Fibroblast of skin of scalp (primary cell): ENCODE measurements at regions not wholly inside any gene's neighbourhood (a gene's known extent, or its start where the extent isn't known, plus 50 kb on each side); places are given as distances from the start of the nearest gene placed in this dataset.
"Not testable (repeated sequence)": the region's sequence is repeated elsewhere in the genome, so short reads cannot be mapped to it uniquely, and the experiment has no call there.

Experiments used
- DNase-seq: peaks from one replicate; pipeline ENCODE4 v3.0.0-alpha.2; 2013

- DNase-seq, result no peak
Observed at GRCh38 chr9:84511651-84512050, 157.9 kb upstream of the NTRK2 start.

GRCh38 chr9:84512493-84512892, 157.0 kb upstream of the NTRK2 start:
- no peak for DNase-seq

GRCh38 chr9:84513473-84513872, 156.1 kb upstream of the NTRK2 start:
- DNase-seq, result no peak

GRCh38 chr9:84513979-84514378, 155.6 kb upstream of the NTRK2 start:
- DNase-seq, result no peak

- no peak for DNase-seq
Observed at GRCh38 chr9:84514421-84514820, 155.1 kb upstream of the NTRK2 start.

GRCh38 chr9:84517026-84517425, 152.5 kb upstream of the NTRK2 start:
- no peak for DNase-seq

GRCh38 chr9:84519413-84519812, 150.1 kb upstream of the NTRK2 start:
- DNase-seq, result no peak

GRCh38 chr9:84521208-84521607, 148.3 kb upstream of the NTRK2 start:
- DNase-seq, result no peak

GRCh38 chr9:84526211-84526610, 143.3 kb upstream of the NTRK2 start:
- DNase-seq, result not testable (repeated sequence)

GRCh38 chr9:84527060-84527720, 142.3 kb upstream of the NTRK2 start:
- not testable (repeated sequence) for DNase-seq

GRCh38 chr9:84535973-84536372, 133.6 kb upstream of the NTRK2 start:
- not testable (repeated sequence) for DNase-seq

GRCh38 chr9:84538879-84539278, 130.7 kb upstream of the NTRK2 start:
- no peak for DNase-seq

GRCh38 chr9:84542554-84542953, 127.0 kb upstream of the NTRK2 start:
- DNase-seq, result peak; percentile 11

- no peak for DNase-seq
Observed at GRCh38 chr9:84554069-84554664, 115.4 kb upstream of the NTRK2 start.

- no peak for DNase-seq
Observed at GRCh38 chr9:84556556-84556955, 113.0 kb upstream of the NTRK2 start.

GRCh38 chr9:84557751-84558150, 111.8 kb upstream of the NTRK2 start:
- DNase-seq, result no peak

GRCh38 chr9:84563691-84564090, 105.8 kb upstream of the NTRK2 start:
- no peak for DNase-seq

- DNase-seq, result no peak
Observed at GRCh38 chr9:84567805-84568204, 101.7 kb upstream of the NTRK2 start.

GRCh38 chr9:84570482-84571154, 98.9 kb upstream of the NTRK2 start:
- DNase-seq, result no peak

GRCh38 chr9:84573083-84573482, 96.4 kb upstream of the NTRK2 start:
- DNase-seq, result no peak

- DNase-seq, result no peak
Observed at GRCh38 chr9:84575705-84576104, 93.8 kb upstream of the NTRK2 start.

GRCh38 chr9:84583866-84584265, 85.7 kb upstream of the NTRK2 start:
- DNase-seq, result no peak

- DNase-seq, result no peak
Observed at GRCh38 chr9:84586662-84587061, 82.9 kb upstream of the NTRK2 start.

- no peak for DNase-seq
Observed at GRCh38 chr9:84587153-84587552, 82.4 kb upstream of the NTRK2 start.
